ENCODE measurements at regions not wholly inside any gene's neighbourhood (a gene's known extent, or its start where the extent isn't known, plus 50 kb on each side); places are given as distances from the start of the nearest gene placed in this dataset.

DNA sequence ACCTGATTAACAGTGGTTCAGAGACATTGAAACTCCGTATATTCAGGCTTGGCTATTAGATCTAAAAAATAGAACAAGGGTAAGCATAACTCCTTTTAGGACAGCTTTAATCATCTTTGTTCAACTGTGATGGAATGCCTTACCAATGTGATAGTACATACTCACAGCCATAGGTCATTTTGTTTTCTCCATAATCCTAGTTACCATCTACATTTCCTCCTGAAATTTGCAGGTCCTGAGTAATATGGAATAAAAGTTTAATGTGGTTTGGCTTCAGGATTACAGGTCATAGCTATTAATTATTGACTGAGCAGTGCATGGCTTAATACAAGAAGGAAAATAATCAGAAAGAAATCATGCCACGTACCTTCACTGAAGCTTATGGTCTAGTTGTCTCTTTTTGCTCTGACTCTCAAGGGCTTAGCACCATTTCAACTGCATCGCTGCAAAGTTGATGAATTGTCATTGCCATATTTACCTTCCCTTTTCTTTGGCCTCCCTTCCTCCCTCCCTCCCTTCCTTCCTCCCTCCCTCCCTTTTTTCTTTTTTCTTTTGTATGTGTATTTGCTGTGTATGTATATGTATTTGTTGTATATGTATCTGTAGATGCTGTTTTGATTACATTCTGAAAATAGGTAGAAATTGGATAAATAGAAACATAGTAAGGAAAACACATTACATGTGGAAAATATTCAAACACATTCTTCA lies 250.9 kb upstream of the ZNF608 start:
- ChIA-PET POLR2A (no interaction called here), CTCF (no interaction called here)
- no peaks in the 10 kb centered on the region for H3K27me3 Mint-ChIP-seq (ENCODE audit: low read depth)
- H3K27ac Mint-ChIP-seq: no peak overlapping the region
- ATAC-seq: no peak
- H3K9me3 Mint-ChIP-seq (ENCODE audit: insufficient read depth): no peaks in the 10 kb centered on the region
- DNase-seq: no peak
- H3K36me3 Mint-ChIP-seq (ENCODE audit: low read depth): no peaks in the 10 kb centered on the region
- no peak overlapping the region for H3K4me3 Mint-ChIP-seq
- no peaks in the 10 kb centered on the region for H3K4me1 Mint-ChIP-seq (ENCODE audit: low read depth)

DNA sequence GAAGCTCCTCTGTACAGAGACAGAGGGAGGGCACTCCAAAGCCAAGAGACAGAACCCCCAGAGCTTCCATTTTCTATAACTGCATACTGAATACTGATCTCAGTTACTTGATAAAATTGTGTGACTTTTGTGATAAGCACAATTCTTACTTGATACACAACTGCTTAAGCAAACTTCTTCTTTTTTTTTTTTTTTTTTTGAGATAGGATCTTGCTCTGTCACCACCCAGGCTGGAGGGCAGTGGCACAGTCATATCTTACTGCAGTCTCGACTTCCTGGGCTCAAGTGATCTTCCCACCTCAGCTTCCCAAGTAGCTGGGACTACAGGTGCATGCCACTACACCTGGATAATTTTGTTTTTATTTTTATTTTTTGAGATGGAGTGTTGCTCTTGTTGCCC lies 252.1 kb upstream of the ZNF608 start:
- ATAC-seq (no peak), DNase-seq (no peak)
- ChIA-PET CTCF (no interaction called here), POLR2A (no interaction called here)
- no peaks in the 10 kb centered on the region for H3K4me1 Mint-ChIP-seq (ENCODE audit: low read depth)
- H3K27me3 Mint-ChIP-seq (ENCODE audit: low read depth): no peaks in the 10 kb centered on the region
- H3K4me3 Mint-ChIP-seq: no peak overlapping the region
- no peaks in the 10 kb centered on the region for H3K36me3 Mint-ChIP-seq (ENCODE audit: low read depth)
- H3K9me3 Mint-ChIP-seq (ENCODE audit: insufficient read depth): no peaks in the 10 kb centered on the region
- H3K27ac Mint-ChIP-seq: no peak overlapping the region

DNA sequence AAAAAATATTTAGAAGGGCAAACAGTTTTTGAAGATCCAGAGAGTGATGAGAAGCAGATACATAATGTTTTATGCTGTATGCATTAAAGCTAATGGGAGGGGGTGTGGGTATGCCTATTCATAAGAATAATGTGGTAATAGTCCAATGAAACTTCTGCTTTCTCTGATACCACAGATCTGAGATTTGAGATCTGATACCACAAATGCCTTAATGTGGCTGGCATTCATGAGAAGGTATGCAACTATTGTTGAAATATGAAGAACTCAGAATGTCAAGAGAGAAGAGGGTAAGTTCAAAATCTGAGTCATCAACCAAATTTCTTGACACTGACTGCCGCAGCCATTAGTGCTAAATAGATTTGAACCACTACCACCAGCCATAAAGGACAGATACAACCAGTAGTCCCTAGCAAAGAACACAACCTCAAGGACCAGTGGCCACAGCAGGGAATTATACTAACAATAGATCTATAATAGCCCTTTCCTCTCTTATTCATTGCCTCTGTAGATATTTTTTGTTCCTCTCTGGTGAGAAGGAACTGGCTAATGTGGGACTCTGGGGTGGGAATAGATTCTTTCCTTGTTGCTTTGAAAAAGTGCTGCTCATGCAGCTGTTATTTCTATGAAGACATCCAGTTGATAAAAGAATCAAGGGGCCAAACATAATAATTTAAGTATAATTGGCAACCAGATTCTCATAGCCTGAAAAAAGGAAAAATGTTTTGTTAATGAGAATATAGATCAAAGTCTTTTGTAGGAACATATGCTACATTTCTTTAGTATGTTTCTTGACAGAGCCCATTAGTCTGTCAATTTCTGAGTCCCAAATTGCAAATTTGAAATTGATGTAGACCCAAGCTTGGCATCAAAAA lies 256.5 kb upstream of the ZNF608 start:
- ATAC-seq: no peak
- Mint-ChIP-seq H3K36me3 (ENCODE audit: low read depth) (no peaks in the 10 kb centered on the region), H3K27ac (no peak overlapping the region), H3K4me3 (no peak overlapping the region), H3K4me1 (ENCODE audit: low read depth) (peaks cover 3% of the 10 kb centered on the region), H3K27me3 (ENCODE audit: low read depth) (no peaks in the 10 kb centered on the region), H3K9me3 (ENCODE audit: insufficient read depth) (no peaks in the 10 kb centered on the region)
- POLR2A ChIA-PET: no interaction called here
- DNase-seq: no peak
- CTCF ChIA-PET: no interaction called here

DNA sequence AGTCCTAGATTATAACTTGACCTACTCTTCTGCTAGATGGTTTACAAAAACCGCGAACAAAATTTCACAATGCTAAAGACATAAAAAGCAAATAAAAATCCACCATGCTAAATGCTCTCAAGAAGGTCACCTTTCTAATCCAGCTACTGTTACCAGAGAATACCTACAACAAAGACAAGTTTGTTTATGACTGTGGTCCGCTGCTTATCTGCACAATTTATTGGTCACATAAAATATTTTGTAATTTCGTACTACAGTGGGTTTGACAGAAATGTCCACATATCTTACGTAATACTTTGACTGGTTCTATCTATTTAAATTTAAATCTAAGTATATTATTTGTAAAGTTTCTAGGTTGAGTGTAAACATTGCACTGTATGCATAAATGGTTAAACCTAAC lies 257.6 kb upstream of the ZNF608 start:
- Mint-ChIP-seq H3K36me3 (ENCODE audit: low read depth) (no peaks in the 10 kb centered on the region), H3K9me3 (ENCODE audit: insufficient read depth) (no peaks in the 10 kb centered on the region), H3K27me3 (ENCODE audit: low read depth) (no peaks in the 10 kb centered on the region), H3K4me1 (ENCODE audit: low read depth) (peaks cover 3% of the 10 kb centered on the region), H3K27ac (no peak overlapping the region), H3K4me3 (no peak overlapping the region)
- DNase-seq (no peak), ATAC-seq (no peak)
- POLR2A ChIA-PET: no interaction called here
- CTCF ChIA-PET: no interaction called here

DNA sequence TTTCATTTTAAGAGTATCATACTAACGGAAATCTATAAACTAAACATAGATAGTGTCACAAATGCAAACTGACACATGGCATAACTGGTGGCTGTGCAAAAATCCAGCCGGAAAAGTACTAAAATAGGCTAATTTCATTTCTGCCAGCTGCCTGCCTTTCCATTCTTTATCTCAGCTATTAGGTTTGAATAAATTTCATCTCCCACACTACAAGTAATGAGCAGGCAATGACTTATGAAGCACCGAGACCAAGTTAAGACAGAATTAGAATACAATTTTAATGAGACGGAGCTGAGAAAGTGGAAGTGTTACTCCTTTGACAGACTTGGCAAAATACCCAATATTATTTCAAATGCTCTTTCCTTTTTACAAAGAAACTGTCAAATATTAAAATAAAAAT lies 258.8 kb upstream of the ZNF608 start:
- Mint-ChIP-seq H3K36me3 (ENCODE audit: low read depth) (no peaks in the 10 kb centered on the region), H3K4me3 (no peak overlapping the region), H3K27ac (no peak overlapping the region), H3K4me1 (ENCODE audit: low read depth) (peaks cover 3% of the 10 kb centered on the region), H3K9me3 (ENCODE audit: insufficient read depth) (no peaks in the 10 kb centered on the region), H3K27me3 (ENCODE audit: low read depth) (no peaks in the 10 kb centered on the region)
- ChIA-PET CTCF (no interaction called here), POLR2A (no interaction called here)
- ATAC-seq (no peak), DNase-seq (no peak)

DNA sequence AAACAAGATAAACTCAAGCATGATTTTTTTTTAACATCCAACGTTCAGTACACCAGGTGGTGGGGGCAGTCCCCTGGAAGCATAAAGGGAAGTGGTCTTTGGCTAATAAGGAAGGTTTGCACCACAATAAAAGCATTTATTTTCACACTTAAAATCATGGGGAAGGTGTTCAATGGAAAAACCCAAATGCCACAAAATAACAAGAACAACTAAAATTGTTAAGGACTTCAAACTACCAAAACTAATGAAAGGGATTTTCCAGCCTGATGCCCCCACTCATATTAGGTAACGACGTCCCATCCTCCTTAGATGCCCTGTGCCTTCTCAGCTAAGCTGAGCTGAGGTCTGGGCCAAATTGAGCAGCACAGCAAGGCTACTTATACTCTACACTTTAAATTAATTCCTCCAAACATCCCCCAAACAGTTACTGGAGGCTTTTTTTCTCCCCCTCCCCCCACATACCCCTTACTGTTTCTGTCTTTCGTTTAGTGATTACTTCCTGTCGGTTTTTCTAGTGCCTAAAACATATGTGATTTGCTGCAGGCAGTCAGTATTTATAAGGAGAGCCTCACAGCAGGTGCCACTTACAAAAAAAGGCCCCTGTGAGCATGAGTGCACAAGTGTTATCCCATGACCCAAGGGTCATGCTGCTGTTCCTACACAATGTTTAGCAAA lies 259.7 kb upstream of the ZNF608 start:
- Mint-ChIP-seq H3K4me1 (ENCODE audit: low read depth) (peaks cover 3% of the 10 kb centered on the region), H3K9me3 (ENCODE audit: insufficient read depth) (no peaks in the 10 kb centered on the region), H3K27ac (no peak overlapping the region), H3K27me3 (ENCODE audit: low read depth) (no peaks in the 10 kb centered on the region), H3K4me3 (no peak overlapping the region), H3K36me3 (ENCODE audit: low read depth) (no peaks in the 10 kb centered on the region)
- CTCF ChIA-PET: no interaction called here
- POLR2A ChIA-PET: no interaction called here
- no peak for DNase-seq
- ATAC-seq: no peak

DNA sequence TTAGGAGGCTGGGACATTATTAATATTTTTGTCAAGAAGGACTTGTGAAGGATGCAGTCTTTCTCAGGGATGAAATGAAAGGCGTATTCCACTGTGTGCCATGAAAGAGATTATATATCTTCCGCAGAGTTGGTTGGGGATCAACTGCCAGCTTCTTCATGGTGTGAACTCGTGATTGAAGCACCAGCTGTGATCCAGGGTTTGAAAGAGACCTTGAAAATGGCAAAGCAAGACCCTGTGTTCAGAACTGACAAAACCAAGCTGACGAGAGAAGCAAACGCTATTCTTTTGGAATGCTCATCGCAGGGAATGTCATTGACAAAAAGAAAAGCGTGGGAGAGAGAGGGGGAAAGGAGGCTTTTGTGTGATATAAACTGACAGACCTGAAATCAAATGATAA lies 263.9 kb upstream of the ZNF608 start:
- Mint-ChIP-seq H3K36me3 (ENCODE audit: low read depth) (no peaks in the 10 kb centered on the region), H3K4me3 (no peak overlapping the region), H3K4me1 (ENCODE audit: low read depth) (peaks cover 3% of the 10 kb centered on the region), H3K27ac (no peak overlapping the region), H3K27me3 (ENCODE audit: low read depth) (no peaks in the 10 kb centered on the region), H3K9me3 (ENCODE audit: insufficient read depth) (no peaks in the 10 kb centered on the region)
- no peak for ATAC-seq
- ChIA-PET POLR2A (no interaction called here), CTCF (no interaction called here)
- DNase-seq: no peak

DNA sequence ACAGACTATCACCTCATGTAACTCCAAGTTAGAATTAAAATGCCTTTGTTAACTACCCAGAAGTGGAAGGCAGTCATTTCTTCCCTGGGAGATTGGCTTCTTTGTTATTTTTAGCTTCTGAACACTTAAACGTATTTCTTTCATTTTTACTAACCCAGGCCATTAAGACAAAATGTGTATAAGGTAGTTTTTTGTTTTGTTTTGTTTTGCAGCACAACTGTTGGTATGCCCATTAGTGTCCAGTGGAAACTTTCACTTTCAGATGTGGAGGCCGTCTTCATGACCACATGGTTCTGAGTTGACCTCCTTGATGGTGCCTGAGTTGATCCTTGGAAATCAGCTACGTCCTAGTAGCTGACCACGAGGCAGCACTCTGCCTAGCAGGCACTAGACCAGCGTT lies 264.6 kb upstream of the ZNF608 start:
- no peak overlapping the region for H3K4me3 Mint-ChIP-seq
- no peaks in the 10 kb centered on the region for H3K36me3 Mint-ChIP-seq (ENCODE audit: low read depth)
- no peak for ATAC-seq
- peaks cover 3% of the 10 kb centered on the region for H3K4me1 Mint-ChIP-seq (ENCODE audit: low read depth)
- no peaks in the 10 kb centered on the region for H3K9me3 Mint-ChIP-seq (ENCODE audit: insufficient read depth)
- H3K27ac Mint-ChIP-seq: no peak overlapping the region
- DNase-seq: no peak
- ChIA-PET CTCF (no interaction called here), POLR2A (no interaction called here)
- H3K27me3 Mint-ChIP-seq (ENCODE audit: low read depth): no peaks in the 10 kb centered on the region

DNA sequence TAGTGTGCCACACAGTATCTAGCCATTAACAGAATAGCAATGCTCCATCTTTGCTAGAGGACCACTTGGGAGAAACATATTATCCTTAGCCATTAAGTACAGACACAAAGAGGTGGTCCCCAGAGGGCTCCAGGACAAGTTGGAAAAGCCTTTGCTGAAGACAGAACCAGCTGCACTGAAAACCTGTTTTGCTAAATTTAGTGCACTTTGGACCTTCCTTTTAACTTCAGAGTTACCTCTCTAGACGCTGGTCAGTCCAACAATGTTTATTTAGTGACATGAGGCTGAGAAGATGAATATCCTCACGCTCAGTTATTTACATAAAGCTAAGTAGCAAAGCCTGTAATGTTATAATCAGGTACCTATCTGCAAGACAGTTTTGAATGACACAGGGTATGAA lies 265.0 kb upstream of the ZNF608 start:
- no peak for ATAC-seq
- Mint-ChIP-seq H3K4me3 (no peak overlapping the region), H3K27ac (no peak overlapping the region), H3K36me3 (ENCODE audit: low read depth) (no peaks in the 10 kb centered on the region), H3K4me1 (ENCODE audit: low read depth) (peaks cover 1% of the 10 kb centered on the region), H3K27me3 (ENCODE audit: low read depth) (no peaks in the 10 kb centered on the region), H3K9me3 (ENCODE audit: insufficient read depth) (no peaks in the 10 kb centered on the region)
- ChIA-PET POLR2A (no interaction called here), CTCF (no interaction called here)
- no peak for DNase-seq

DNA sequence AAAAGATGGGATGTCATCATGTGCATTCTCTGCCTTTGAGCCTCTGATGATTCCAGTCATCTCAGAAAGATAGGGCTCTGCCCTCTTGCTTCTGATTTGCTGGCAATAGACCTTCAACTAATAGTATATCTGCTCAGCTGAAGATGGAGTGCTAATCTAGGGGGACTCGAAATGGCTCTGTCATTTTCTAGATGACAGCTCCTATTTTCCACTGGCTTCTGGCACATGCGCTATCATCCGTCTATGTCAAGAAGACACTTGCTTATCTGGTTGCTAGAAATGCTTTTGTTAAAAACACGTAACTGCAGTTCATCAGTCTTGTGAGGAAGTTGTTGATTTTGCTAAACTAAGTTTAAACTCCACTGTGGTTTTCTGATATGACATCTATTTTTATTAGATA lies 265.5 kb upstream of the ZNF608 start:
- DNase-seq (no peak), ATAC-seq (no peak)
- no peak overlapping the region for H3K27ac Mint-ChIP-seq
- no peaks in the 10 kb centered on the region for H3K4me1 Mint-ChIP-seq (ENCODE audit: low read depth)
- no peak overlapping the region for H3K4me3 Mint-ChIP-seq
- POLR2A ChIA-PET: no interaction called here
- CTCF ChIA-PET: no interaction called here
- no peaks in the 10 kb centered on the region for H3K9me3 Mint-ChIP-seq (ENCODE audit: insufficient read depth)
- H3K36me3 Mint-ChIP-seq (ENCODE audit: low read depth): no peaks in the 10 kb centered on the region
- no peaks in the 10 kb centered on the region for H3K27me3 Mint-ChIP-seq (ENCODE audit: low read depth)

DNA sequence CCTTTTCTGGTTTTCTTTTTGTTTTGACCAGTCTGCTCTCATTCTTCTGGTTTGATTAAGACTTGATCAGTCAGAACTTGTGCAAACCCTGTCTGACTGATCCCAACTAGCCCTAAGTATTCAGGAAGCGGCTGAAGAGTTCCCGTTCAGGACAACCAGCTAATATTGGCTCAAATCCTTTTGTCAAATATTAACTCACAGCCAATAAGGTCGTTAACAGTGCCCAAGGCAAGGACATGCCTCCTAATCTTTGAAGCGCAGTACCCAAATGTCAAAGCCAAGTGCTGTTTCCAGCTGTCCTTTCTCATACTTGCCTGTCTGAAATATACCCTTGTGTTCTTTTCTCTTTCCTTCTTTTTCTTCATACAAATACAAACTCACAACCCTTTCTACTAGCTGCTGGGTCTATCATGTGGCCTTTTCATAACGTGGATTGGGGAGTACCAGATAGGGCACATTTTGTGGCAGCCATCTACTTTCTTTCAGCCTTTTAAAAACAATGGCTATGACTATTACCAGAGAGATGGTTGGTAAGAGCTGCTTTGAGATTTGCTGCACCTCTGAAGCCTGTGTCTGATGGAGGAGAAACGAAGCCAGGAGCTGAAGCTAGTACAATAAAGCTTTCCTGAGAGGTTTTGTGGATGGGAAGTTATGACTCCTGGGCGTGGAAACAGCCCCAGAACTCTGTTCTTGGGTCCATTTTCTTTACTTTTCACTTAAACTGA lies 266.4 kb upstream of the ZNF608 start:
- no peaks in the 10 kb centered on the region for H3K36me3 Mint-ChIP-seq (ENCODE audit: low read depth)
- POLR2A ChIA-PET: no interaction called here
- H3K27me3 Mint-ChIP-seq (ENCODE audit: low read depth): no peaks in the 10 kb centered on the region
- no peak overlapping the region for H3K27ac Mint-ChIP-seq
- H3K9me3 Mint-ChIP-seq (ENCODE audit: insufficient read depth): no peaks in the 10 kb centered on the region
- CTCF ChIA-PET: no interaction called here
- ATAC-seq (no peak), DNase-seq (no peak)
- H3K4me1 Mint-ChIP-seq (ENCODE audit: low read depth): no peaks in the 10 kb centered on the region
- H3K4me3 Mint-ChIP-seq: no peak overlapping the region

DNA sequence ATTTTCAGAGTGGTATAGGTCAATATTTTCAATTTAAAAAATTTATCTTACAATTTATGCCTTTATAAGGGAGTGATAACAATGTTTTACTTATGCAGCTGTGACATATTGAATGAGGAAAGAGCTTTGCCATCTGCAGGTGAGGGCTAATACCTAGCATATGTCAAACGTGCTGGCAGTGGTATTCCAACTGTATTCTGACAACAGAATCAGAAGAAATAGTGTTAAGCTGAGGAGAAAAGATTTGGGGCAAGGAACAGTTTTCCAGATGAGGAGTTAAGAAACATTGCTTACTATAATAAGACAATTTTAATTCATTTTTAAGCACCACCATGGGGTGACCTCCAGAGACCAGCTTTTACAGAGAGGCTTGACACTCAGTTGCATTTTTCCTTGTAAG lies 267.8 kb upstream of the ZNF608 start:
- ATAC-seq: no peak
- no peak overlapping the region for H3K4me3 Mint-ChIP-seq
- ChIA-PET CTCF (no interaction called here), POLR2A (no interaction called here)
- no peaks in the 10 kb centered on the region for H3K9me3 Mint-ChIP-seq (ENCODE audit: insufficient read depth)
- no peak for DNase-seq
- no peaks in the 10 kb centered on the region for H3K4me1 Mint-ChIP-seq (ENCODE audit: low read depth)
- H3K27me3 Mint-ChIP-seq (ENCODE audit: low read depth): no peaks in the 10 kb centered on the region
- H3K36me3 Mint-ChIP-seq (ENCODE audit: low read depth): no peaks in the 10 kb centered on the region
- no peak overlapping the region for H3K27ac Mint-ChIP-seq
